HS-5 (cell line): ENCODE measurements at regions not wholly inside any gene's neighbourhood (a gene's known extent, or its start where the extent isn't known, plus 50 kb on each side); places are given as distances from the start of the nearest gene placed in this dataset.

Experiments
- DNase-seq: peaks from one replicate; pipeline ENCODE4 v3.0.0-alpha.2; 2012; ENCODE audit warnings: low read depth

GRCh38 chr13:34413538-34414210, 528.4 kb upstream of the NBEA start:
- no peak for DNase-seq

DNA sequence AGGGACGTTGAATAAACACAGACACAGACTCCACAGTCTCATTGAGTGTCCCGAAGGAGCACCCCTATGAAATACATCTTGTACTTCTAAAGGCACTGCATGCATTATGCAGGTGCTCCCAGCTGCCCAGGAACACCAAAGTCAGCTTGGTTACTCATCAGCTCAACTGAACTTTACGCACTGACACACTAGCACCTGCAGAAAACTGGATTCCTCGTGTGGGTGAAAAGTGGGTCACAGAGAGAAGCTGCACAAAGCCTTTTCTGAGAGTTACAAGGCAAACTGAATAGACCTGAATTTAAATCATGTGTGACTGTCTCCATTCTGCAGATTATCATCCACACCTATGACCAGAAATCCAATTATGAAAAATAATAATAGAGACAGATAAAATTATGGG, 527.5 kb upstream of the NBEA start:
- no peak for DNase-seq

DNA sequence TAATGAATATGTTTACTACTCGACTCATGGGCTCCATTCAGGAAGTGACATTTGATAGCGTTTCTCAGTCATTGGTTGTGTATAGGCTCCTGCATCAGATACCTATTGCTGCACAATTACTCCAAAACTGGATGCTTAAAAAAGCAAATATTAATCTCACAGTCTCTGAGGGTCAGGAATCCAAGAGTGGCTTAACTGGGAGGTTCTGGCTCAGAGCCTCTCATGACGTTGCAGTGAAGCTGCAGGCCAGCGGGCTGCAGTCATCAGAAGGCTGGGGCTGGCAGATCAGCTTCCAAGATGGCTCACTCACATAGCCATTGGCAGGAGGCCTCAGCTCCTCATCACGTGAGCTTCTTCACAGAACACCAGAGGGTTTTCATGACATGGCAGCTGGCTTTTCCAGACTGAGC, 525.1 kb upstream of the NBEA start:
- DNase-seq, result no peak

GRCh38 chr13:34417896-34418295, 524.2 kb upstream of the NBEA start:
- DNase-seq, result no peak

DNA sequence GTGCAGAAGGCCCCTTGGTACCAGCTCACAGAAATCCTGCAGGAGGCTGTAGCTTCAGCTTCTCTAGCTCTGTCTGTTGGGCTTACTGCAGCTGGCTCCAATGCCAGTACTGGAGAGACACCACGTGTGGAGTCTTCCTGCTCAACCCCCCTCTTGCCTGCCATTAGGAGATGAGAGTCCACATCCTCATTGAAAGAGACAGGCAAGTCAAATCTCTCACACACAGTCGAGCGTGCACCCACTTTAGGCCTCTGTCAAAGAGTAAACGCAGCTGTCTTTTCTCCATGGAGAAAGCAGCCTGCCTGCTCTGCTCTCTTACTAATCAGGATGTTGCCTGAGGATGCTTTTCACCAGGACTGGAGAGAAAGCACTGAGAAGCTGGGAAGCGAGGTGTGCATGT, 523.0 kb upstream of the NBEA start:
- DNase-seq, result no peak

DNA sequence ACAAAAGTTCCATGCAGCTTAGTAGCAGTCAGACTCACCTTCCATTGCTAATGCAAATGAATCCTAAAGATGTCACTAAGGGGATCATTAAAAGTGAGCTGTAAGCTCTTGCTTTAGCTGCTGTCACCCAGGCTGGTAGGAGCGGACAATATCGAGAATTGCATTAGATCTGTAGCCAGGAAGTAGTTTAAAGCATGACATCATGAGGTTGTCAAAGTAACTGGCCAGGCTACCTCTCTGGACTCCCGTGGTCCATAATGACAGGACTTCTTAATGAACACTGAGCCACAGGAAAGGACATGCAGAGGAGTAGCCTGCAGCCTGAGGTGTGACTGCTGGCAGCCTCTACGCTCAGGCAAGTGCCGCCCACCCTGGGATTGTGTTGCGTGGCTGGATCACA, 522.3 kb upstream of the NBEA start:
- no peak for DNase-seq

GRCh38 chr13:34420702-34421346, 521.2 kb upstream of the NBEA start:
- DNase-seq, result no peak

- no peak for DNase-seq
Observed at GRCh38 chr13:34421347-34421719, 520.7 kb upstream of the NBEA start.

- DNase-seq, result no peak
Observed at GRCh38 chr13:34421858-34422475, 520.1 kb upstream of the NBEA start.

- DNase-seq, result no peak
Observed at GRCh38 chr13:34422956-34423355, 519.1 kb upstream of the NBEA start.

DNA sequence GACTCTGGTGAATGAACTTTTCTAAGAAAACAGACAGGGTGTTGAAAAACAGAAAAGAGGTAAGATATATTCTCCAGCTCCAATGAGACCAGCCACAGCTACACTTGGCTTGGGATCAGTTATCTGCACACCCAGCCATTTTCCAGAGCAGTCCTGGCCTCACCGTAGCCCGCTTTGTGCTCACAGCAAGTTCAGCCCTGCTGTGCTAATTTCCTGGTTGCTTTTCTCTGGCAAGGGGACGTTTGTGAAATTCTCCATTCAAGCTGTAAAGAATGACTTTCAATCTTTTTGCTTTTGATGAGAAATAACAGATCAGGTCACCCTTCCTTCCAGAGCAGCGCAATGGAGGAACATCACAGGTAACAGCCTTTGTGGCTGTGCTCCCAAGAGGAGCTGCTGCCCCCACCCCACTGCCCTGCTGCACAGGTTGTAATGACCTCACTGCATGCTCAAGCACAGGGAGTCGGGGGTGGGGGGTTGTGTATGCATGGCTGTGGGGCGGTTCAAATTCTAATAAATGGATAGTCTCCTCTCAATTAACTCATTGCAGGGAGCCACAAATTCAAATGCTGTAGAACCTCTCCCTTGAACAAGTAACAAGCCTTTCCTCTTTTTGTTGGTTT, 516.6 kb upstream of the NBEA start:
- DNase-seq, result no peak

DNA sequence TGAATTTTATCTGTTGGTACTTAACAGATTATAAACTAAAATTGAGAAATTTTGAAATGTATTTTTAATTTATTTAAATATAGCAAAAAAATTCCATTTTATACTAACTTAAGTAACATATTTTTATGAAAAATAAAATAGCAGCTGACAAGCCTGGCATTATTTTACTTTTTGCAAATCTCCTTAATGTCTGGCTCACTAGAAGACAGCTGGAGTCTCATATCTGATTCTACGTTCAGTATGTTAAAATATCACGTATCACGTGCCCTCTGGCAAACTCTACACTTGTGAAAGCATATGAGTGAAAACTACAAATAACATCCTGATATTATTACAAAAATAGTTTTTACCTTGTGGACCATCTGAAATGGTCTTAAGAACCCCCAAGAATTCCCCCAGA, 513.2 kb upstream of the NBEA start:
- no peak for DNase-seq

GRCh38 chr13:34430294-34430693, 511.8 kb upstream of the NBEA start:
- no peak for DNase-seq

GRCh38 chr13:34431827-34432581, 510.1 kb upstream of the NBEA start:
- no peak for DNase-seq

DNA sequence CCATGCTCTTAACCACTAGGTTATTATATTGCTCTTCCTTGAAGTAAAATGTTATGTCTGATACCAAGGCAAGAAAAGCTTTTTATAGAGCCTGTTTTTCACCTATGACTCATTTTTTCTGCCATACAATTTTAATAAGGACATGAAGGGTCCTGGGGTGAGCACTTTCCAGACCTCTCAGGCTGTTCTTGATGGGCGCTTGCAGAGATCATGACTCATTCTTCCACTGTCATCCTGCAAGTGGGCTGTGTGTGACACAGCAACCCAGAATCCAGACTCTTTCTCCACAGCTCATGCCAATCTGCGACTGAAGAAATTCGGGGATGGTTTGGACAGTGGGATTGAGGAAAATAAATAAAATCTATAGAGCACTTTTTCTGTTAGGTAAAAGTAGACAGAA, 506.7 kb upstream of the NBEA start:
- no peak for DNase-seq

GRCh38 chr13:34437873-34438272, 504.2 kb upstream of the NBEA start:
- no peak for DNase-seq

DNA sequence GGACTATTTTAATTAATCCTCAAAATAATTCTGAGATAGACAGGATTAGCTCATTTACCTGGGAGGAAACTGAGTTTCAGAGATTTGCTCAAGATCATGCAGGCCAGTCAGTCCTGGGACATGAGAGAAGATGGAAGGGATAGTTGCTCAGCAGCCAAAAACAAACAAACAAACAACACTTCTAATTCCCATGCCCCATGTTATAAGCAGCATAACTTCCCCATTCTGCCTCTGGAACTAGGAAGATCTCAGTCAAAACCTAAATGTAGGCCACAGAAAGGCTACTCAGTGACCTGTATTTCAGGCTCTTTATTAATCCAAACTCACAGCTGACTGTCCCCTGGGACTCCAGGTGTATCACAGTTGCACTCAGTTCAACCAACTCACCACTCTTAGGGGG, 489.2 kb upstream of the NBEA start:
- no peak for DNase-seq

DNA sequence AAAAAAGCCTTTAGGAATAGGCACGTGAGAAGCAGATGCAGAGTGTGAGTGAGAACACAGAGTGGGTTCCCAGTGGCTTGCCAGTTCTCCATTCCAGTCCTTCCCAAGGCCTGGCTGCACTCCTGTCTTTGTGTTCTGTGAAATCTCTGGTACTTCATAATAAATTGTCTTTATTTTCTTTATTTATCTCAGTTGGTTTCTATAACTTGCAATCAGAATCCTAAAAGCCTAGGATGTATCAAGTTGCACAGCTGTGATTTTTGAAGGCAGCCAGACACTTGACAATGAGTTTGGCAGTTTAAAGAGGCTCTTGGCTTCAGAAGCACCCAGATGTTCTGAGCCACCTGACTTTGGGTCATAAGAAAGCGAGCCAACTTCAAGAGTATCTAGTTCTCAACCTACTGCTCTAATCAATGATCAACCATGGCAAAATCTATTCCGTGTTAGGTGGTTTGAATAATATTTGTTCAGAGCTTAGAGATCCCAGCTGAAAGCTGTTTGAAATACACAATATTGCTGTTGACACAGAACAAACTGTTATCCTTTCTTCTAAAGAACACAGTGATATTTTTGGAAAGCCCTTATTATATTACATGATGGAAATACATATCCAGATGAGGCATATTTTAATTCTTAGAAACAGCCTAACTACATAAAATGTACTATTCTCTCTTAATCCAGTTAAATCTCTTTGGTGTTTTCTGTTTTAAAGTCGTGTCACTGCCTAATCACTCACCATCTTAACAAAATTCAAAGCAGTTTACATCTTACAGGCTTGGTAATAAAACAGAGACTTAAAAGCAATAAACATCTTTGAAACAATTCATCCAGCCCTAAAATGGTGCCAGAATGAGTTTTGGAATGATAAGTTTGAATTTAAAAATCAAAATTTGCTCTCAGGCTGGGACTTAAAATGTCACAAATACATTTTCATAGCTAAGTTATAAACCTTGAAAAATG, 483.0 kb upstream of the NBEA start:
- DNase-seq, result no peak

DNA sequence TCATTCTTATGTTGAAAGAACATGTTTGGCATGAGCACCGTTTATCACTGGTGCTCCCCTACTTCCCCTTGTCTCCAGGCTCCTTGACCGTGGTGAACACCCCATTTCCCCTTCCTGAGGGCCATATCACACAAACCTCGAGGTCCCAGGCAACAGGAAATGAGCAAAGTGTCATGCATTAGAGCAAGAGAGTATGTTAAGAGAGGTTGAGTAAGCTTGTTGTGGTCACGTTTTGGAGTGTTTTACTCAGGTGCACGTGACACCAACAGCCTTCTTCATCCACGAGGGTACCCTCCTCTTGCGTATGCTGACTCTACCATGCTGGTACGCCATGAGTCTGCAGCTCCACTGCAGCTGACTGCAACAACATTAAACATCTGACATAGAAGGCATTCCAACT, 482.2 kb upstream of the NBEA start:
- no peak for DNase-seq

- peak; percentile 26 for DNase-seq
Observed at GRCh38 chr13:34462843-34463242, 479.2 kb upstream of the NBEA start.

- no peak for DNase-seq
Observed at GRCh38 chr13:34464011-34464410, 478.1 kb upstream of the NBEA start.
